ENCODE measurements at regions not wholly inside any gene's neighbourhood (a gene's known extent, or its start where the extent isn't known, plus 50 kb on each side); places are given as distances from the start of the nearest gene placed in this dataset.

DNA sequence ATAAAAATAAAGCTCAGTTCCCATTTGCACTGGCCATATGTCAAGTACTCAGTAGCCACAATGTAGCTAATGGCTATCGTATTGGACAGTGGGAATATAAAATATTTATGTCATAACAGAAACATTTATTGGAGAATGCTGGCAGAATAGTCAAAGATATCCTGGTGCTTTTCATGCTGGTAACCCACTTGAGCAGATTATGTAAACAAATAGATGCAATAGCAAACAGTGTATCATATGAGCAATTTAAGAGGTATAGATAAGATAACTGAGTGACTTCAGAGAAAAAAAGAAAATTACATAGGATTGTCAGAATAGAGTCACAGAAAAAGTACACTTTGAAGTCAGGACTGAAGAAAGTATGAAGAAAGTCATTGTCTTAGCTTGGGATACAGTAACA is 426.6 kb downstream of the NDFIP2 start:
- DNase-seq (ENCODE audit: low spot score) (no peak), ATAC-seq (no peak)
- Histone ChIP-seq H3K4me1 (ENCODE audit: insufficient read depth) (no peaks in the 10 kb centered on the region), H3K27me3 (ENCODE audit: insufficient read depth) (no peaks in the 10 kb centered on the region), H3K36me3 (ENCODE audit: insufficient read depth) (no peaks in the 10 kb centered on the region), H2AFZ (no peak overlapping the region), H3K27ac (ENCODE audit: low read depth) (no peak overlapping the region), H3F3A (replicated peaks; ENCODE audit: low read depth) (no peaks in the 10 kb centered on the region), H4K20me1 (replicated peaks; ENCODE audit: insufficient read depth) (no peaks in the 10 kb centered on the region; the same call in 1 of the 2 replicates), H3K79me2 (replicated peaks; ENCODE audit: insufficient read depth) (no peaks in the 10 kb centered on the region), H3K4me3 (no peak overlapping the region), H3K4me2 (no peak overlapping the region), H3K9me2 (ENCODE audit: insufficient read depth) (no peaks in the 10 kb centered on the region; the same call in 1 of the 2 replicates)
- no peak overlapping the region for H3K27ac Mint-ChIP-seq
- no peak overlapping the region for H3K4me3 Mint-ChIP-seq
- peaks cover 5% of the 10 kb centered on the region for H3K4me1 Mint-ChIP-seq
- H3K9me3 Mint-ChIP-seq: no peaks in the 10 kb centered on the region; the same call in 2 of the 3 replicates
- H3K36me3 Mint-ChIP-seq (ENCODE audit: low read depth): no peaks in the 10 kb centered on the region
- no peaks in the 10 kb centered on the region for H3K27me3 Mint-ChIP-seq (ENCODE audit: insufficient read depth, low read depth, poor library complexity)
- no peak for TF ChIP-seq ZNF331 (CRISPR knock-in tag; IDR thresholded peaks at IDR 0.05; ENCODE audit: low read depth)
- TF ChIP-seq STAT1 (IDR thresholded peaks at IDR 0.05; ENCODE audit: unreplicated experiment): no peak
- TF ChIP-seq CTCF (conservative IDR thresholded peaks at IDR 0.05; ENCODE audit: low read depth in 2 of 2): no peak
- TF ChIP-seq, protein P1, sequence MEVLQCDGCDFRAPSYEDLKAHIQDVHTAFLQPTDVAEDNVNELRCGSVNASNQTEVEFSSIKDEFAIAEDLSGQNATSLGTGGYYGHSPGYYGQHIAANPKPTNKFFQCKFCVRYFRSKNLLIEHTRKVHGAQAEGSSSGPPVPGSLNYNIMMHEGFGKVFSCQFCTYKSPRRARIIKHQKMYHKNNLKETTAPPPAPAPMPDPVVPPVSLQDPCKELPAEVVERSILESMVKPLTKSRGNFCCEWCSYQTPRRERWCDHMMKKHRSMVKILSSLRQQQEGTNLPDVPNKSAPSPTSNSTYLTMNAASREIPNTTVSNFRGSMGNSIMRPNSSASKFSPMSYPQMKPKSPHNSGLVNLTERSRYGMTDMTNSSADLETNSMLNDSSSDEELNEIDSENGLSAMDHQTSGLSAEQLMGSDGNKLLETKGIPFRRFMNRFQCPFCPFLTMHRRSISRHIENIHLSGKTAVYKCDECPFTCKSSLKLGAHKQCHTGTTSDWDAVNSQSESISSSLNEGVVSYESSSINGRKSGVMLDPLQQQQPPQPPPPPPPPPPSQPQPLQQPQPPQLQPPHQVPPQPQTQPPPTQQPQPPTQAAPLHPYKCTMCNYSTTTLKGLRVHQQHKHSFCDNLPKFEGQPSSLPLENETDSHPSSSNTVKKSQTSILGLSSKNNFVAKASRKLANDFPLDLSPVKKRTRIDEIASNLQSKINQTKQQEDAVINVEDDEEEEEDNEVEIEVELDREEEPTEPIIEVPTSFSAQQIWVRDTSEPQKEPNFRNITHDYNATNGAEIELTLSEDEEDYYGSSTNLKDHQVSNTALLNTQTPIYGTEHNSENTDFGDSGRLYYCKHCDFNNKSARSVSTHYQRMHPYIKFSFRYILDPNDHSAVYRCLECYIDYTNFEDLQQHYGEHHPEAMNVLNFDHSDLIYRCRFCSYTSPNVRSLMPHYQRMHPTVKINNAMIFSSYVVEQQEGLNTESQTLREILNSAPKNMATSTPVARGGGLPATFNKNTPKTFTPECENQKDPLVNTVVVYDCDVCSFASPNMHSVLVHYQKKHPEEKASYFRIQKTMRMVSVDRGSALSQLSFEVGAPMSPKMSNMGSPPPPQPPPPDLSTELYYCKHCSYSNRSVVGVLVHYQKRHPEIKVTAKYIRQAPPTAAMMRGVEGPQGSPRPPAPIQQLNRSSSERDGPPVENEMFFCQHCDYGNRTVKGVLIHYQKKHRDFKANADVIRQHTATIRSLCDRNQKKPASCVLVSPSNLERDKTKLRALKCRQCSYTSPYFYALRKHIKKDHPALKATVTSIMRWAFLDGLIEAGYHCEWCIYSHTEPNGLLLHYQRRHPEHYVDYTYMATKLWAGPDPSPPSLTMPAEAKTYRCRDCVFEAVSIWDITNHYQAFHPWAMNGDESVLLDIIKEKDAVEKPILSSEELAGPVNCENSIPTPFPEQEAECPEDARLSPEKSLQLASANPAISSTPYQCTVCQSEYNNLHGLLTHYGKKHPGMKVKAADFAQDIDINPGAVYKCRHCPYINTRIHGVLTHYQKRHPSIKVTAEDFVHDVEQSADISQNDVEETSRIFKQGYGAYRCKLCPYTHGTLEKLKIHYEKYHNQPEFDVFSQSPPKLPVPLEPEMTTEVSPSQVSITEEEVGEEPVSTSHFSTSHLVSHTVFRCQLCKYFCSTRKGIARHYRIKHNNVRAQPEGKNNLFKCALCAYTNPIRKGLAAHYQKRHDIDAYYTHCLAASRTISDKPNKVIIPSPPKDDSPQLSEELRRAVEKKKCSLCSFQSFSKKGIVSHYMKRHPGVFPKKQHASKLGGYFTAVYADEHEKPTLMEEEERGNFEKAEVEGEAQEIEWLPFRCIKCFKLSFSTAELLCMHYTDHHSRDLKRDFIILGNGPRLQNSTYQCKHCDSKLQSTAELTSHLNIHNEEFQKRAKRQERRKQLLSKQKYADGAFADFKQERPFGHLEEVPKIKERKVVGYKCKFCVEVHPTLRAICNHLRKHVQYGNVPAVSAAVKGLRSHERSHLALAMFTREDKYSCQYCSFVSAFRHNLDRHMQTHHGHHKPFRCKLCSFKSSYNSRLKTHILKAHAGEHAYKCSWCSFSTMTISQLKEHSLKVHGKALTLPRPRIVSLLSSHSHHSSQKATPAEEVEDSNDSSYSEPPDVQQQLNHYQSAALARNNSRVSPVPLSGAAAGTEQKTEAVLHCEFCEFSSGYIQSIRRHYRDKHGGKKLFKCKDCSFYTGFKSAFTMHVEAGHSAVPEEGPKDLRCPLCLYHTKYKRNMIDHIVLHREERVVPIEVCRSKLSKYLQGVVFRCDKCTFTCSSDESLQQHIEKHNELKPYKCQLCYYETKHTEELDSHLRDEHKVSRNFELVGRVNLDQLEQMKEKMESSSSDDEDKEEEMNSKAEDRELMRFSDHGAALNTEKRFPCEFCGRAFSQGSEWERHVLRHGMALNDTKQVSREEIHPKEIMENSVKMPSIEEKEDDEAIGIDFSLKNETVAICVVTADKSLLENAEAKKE (CRISPR knock-in tag; IDR thresholded peaks at IDR 0.05): no peak
- no peak for TF ChIP-seq ETS1 (IDR thresholded peaks at IDR 0.05)
- no peak for TF ChIP-seq CREB1 (CRISPR knock-in tag; IDR thresholded peaks at IDR 0.05; ENCODE audit: low read depth)
- TF ChIP-seq POLR2AphosphoS5 (IDR thresholded peaks at IDR 0.05; ENCODE audit: low read depth): no peak
- no peak for TF ChIP-seq NANOG (IDR thresholded peaks at IDR 0.05; ENCODE audit: borderline replicate concordance)
- TF ChIP-seq JUNB (IDR thresholded peaks at IDR 0.05; ENCODE audit: unreplicated experiment): no peak
- TF ChIP-seq ZNF114 (CRISPR knock-in tag; IDR thresholded peaks at IDR 0.05): no peak
- TF ChIP-seq, protein P2, sequence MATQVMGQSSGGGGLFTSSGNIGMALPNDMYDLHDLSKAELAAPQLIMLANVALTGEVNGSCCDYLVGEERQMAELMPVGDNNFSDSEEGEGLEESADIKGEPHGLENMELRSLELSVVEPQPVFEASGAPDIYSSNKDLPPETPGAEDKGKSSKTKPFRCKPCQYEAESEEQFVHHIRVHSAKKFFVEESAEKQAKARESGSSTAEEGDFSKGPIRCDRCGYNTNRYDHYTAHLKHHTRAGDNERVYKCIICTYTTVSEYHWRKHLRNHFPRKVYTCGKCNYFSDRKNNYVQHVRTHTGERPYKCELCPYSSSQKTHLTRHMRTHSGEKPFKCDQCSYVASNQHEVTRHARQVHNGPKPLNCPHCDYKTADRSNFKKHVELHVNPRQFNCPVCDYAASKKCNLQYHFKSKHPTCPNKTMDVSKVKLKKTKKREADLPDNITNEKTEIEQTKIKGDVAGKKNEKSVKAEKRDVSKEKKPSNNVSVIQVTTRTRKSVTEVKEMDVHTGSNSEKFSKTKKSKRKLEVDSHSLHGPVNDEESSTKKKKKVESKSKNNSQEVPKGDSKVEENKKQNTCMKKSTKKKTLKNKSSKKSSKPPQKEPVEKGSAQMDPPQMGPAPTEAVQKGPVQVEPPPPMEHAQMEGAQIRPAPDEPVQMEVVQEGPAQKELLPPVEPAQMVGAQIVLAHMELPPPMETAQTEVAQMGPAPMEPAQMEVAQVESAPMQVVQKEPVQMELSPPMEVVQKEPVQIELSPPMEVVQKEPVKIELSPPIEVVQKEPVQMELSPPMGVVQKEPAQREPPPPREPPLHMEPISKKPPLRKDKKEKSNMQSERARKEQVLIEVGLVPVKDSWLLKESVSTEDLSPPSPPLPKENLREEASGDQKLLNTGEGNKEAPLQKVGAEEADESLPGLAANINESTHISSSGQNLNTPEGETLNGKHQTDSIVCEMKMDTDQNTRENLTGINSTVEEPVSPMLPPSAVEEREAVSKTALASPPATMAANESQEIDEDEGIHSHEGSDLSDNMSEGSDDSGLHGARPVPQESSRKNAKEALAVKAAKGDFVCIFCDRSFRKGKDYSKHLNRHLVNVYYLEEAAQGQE (IDR thresholded peaks at IDR 0.05; ENCODE audit: unreplicated experiment): no peak
- TF ChIP-seq EZH2 (IDR thresholded peaks at IDR 0.05; ENCODE audit: low read depth, unreplicated experiment): no peak
- TF ChIP-seq EZH2phosphoT487 (IDR thresholded peaks at IDR 0.05; ENCODE audit: unreplicated experiment): no peak

All from GM23338 (cell line).